HG02884 (cell line): ENCODE measurements at regions not wholly inside any gene's neighbourhood (a gene's known extent, or its start where the extent isn't known, plus 50 kb on each side); places are given as distances from the start of the nearest gene placed in this dataset.

Experiments used
- ATAC-seq: cut with Tn5 transposase; IDR thresholded peaks from one replicate; pipeline ENCODE4 v1.9.1; 2021; ENCODE audit warnings: mild to moderate bottlenecking, moderate library complexity; ENCODE audit not compliant: unreplicated experiment

GRCh38 chr20:57112448-57112847 lies 154.0 kb downstream of the BMP7 start:
- ATAC-seq, result no peak

GRCh38 chr20:57114290-57115005 lies 152.0 kb downstream of the BMP7 start:
- ATAC-seq, result no peak

GRCh38 chr20:57117296-57117695 lies 149.1 kb downstream of the BMP7 start:
- no peak for ATAC-seq

- ATAC-seq, result no peak
Measured at GRCh38 chr20:57118107-57118769, 148.2 kb downstream of the BMP7 start.
